AG08396 (cell line): ENCODE measurements at regions not wholly inside any gene's neighbourhood (a gene's known extent, or its start where the extent isn't known, plus 50 kb on each side); places are given as distances from the start of the nearest gene placed in this dataset.

Source experiments
- DNase-seq: peaks from one replicate; pipeline ENCODE4 v3.0.0; 2012; ENCODE audit warnings: low spot score, mixed read lengths

DNA sequence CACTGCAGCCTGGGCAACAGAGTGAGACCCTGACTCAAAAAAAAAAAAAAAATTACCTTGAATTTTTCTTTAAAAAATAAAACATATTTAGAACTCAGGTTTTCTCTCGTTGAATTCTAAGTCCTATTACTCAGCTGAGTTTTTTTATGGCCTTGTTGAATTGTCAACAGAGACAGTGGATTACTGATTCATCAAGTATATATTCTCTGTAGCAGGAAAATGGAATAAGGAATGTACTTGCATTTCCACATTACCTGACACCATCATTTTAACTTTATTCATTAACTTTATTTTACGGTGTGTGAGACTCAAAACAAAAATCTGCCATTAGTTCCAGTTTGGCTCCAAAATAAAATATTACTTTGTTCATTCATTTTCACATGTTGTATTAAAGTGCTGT lies 53.8 kb upstream of the APP start:
- no peak for DNase-seq
